Body of pancreas (tissue), 4 donors: ENCODE measurements at regions not wholly inside any gene's neighbourhood (a gene's known extent, or its start where the extent isn't known, plus 50 kb on each side); places are given as distances from the start of the nearest gene placed in this dataset.

Experiments
- ATAC-seq: fragments of 150-250 bp; one replicate; pipeline ENCODE4 v1.9.1; 2016
- DNase-seq, 4 donors: peaks; one replicate each; pipeline ENCODE4 v3.0.0-alpha.2; 2019
- H3K27ac ChIP-seq, 4 donors: fragments of 200-600 bp; sonication (generic); 1 replicate in 3 of 4; 2 replicates in 1 of 4; pipeline versions ENCODE4 v1.5.1 to v1.6.1; 2016 to 2019; ENCODE audit warnings: mild to moderate bottlenecking in 1 of 4, mixed read lengths in 1 of 4, moderate library complexity in 1 of 4
- H3K27me3 ChIP-seq, 2 donors: fragments of 200-600 bp; sonication (generic); one replicate each; pipeline ENCODE4 v1.6.0; 2016; ENCODE audit warnings: mild to moderate bottlenecking in 1 of 2
- H3K36me3 ChIP-seq, 2 donors: fragments of 200-600 bp; sonication (generic); replicated peaks in 1 of 2; 2 replicates each; pipeline ENCODE4 v1.5.1; 2016; ENCODE audit warnings: low read depth in 2 of 2; ENCODE audit not compliant: insufficient read depth in 1 of 2
- H3K4me1 ChIP-seq: fragments of 200-600 bp; sonication (generic); one replicate; pipeline ENCODE4 v1.6.0; 2016
- H3K4me3 ChIP-seq, 2 donors: fragments of 200-600 bp; sonication (generic); 1 replicate in 1 of 2; 2 replicates in 1 of 2; pipeline ENCODE4 v1.5.1; 2016 to 2019
- H3K9me3 ChIP-seq, 3 donors: fragments of 200-600 bp; sonication (generic); 1 replicate in 2 of 3; 2 replicates in 1 of 3; pipeline ENCODE4 v1.5.1; 2016
- POLR2A ChIP-seq, 3 donors: fragments of 450-650 bp; IDR thresholded peaks; one replicate each; pipeline ENCODE4 v1.6.1; 2016; ENCODE audit warnings: antibody characterized with exemption in 3 of 3, mild to moderate bottlenecking in 2 of 3
- WGBS, 2 donors: methylation state at CpG; one replicate each; pipeline ENCODE4 v1.1.5; 2017; 5-methylcytosine and 5-hydroxymethylcytosine counted together
- intact Hi-C: fragments of 100-400 bp; cut with DNase I; formaldehyde crosslinking; loops from one replicate; pipeline ENCODE4 v1.15.1; 2023
- TF ChIP-seq, protein P1 (sequence below), 7 experiments: fragments of 450-650 bp in 4 of 7; fragments of 200-600 bp in 3 of 7; sonication (generic) in 3 of 7; IDR thresholded peaks; one replicate each; pipeline ENCODE4 v1.5.1; 2016 to 2019; ENCODE audit warnings: antibody characterized with exemption in 7 of 7

DNA sequence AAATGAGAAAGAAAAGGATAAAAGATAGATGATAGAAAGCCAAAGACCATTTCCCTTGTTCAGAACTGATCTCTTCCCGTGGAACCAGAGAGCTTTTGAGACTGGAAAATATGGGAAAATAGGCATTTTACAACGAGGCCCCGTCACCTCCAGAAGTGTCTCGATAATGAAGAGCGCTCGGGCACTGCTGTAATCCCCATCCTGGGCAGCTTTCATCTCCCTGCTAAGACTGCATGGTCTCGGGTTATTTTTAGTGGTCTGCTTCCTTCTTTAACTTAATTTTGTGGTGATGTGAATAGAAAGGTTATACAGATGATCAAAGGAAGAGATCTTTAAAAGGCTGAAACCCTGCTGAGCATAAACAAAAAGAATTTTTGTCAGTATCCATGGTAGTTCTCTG, 176.6 kb downstream of the METTL4 start:
- Histone ChIP-seq H3K4me1 (no peaks in the 10 kb centered on the region), H3K36me3 (no peaks in the 10 kb centered on the region), H3K27me3 (no peaks in the 10 kb centered on the region), H3K4me3 (no peak overlapping the region), H3K27ac (no peak overlapping the region), H3K9me3 (no peaks in the 10 kb centered on the region)
- WGBS, 2 donors: 83 to 84% methylated on average over 7 of the region's 7 CpGs
- ATAC-seq (no peak), DNase-seq (no peak)
- TF ChIP-seq POLR2A (IDR thresholded peaks at IDR 0.05): no peak
- TF ChIP-seq, protein P1, sequence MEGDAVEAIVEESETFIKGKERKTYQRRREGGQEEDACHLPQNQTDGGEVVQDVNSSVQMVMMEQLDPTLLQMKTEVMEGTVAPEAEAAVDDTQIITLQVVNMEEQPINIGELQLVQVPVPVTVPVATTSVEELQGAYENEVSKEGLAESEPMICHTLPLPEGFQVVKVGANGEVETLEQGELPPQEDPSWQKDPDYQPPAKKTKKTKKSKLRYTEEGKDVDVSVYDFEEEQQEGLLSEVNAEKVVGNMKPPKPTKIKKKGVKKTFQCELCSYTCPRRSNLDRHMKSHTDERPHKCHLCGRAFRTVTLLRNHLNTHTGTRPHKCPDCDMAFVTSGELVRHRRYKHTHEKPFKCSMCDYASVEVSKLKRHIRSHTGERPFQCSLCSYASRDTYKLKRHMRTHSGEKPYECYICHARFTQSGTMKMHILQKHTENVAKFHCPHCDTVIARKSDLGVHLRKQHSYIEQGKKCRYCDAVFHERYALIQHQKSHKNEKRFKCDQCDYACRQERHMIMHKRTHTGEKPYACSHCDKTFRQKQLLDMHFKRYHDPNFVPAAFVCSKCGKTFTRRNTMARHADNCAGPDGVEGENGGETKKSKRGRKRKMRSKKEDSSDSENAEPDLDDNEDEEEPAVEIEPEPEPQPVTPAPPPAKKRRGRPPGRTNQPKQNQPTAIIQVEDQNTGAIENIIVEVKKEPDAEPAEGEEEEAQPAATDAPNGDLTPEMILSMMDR (IDR thresholded peaks at IDR 0.05): no peak
- intact Hi-C loops: no loop called here

DNA sequence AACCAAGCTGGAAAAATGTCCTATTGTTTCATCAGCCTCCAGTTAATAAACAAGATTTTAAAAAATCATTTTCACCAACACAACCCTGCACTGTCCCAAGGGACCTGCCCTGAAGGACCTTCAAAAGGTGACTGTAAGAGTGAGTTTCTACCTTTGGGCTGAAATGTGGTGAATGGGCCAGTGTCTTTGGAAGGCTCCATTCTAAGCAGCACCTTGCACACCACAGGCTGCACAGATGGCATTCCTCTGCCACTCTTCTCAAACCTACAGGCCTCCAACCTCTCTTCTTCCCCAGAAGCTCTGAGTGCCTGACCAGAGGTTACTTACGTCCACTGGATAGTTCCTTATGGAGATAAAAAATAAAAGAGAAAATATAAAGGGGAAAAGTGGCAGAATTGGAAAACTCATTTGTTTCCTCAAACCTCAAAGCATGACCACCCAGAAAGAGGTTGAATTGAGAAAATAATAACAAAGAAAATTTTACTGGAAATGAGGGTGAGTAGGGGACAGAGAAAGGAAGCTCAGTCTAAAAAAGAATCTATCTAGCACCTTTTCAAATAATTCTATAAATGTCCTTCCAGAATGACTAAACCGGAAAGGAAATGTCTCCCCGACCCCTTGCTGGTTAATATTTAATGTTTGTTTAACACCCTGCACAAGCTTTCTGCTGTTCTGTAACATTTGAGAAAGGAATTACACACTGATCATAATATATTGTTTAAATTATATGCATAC, 175.7 kb downstream of the METTL4 start:
- ATAC-seq (no peak), DNase-seq (no peak)
- TF ChIP-seq, protein P1 (IDR thresholded peaks at IDR 0.05): no peak
- no peak for TF ChIP-seq POLR2A (IDR thresholded peaks at IDR 0.05)
- no peaks in the 10 kb centered on the region for H3K36me3 ChIP-seq
- no peaks in the 10 kb centered on the region for H3K4me1 ChIP-seq
- no peaks in the 10 kb centered on the region for H3K27me3 ChIP-seq
- intact Hi-C loops: no loop called here
- no peak overlapping the region for H3K4me3 ChIP-seq
- no peak overlapping the region for H3K27ac ChIP-seq
- WGBS, 2 donors: 41 to 45% methylated on average over 3 of the region's 3 CpGs
- no peaks in the 10 kb centered on the region for H3K9me3 ChIP-seq

DNA sequence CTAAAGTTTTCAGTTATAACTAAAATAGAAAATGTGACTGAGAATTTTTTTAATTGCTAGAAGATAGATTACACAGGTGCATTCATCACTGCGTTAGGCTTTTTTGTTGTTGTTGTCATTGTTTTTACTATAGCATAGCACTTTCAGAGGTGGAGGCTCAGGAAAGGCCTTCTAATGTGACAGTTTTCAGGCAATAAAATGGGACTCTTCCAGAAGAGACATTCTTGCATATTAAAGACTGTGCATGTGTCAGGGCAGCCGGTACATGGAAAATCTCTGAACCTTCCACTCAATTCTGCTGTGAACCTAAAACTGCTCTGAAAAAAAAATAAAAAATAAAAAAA, 175.2 kb downstream of the METTL4 start:
- intact Hi-C loops: no loop called here
- Histone ChIP-seq H3K4me1 (no peaks in the 10 kb centered on the region), H3K36me3 (no peaks in the 10 kb centered on the region), H3K9me3 (no peaks in the 10 kb centered on the region), H3K27ac (no peak overlapping the region), H3K4me3 (no peak overlapping the region), H3K27me3 (no peaks in the 10 kb centered on the region)
- DNase-seq (no peak), ATAC-seq (no peak)
- TF ChIP-seq, protein P1 (IDR thresholded peaks at IDR 0.05): no peak
- no peak for TF ChIP-seq POLR2A (IDR thresholded peaks at IDR 0.05)
- 60 to 77% methylated on average over 2 of the region's 2 CpGs for WGBS, 2 donors

DNA sequence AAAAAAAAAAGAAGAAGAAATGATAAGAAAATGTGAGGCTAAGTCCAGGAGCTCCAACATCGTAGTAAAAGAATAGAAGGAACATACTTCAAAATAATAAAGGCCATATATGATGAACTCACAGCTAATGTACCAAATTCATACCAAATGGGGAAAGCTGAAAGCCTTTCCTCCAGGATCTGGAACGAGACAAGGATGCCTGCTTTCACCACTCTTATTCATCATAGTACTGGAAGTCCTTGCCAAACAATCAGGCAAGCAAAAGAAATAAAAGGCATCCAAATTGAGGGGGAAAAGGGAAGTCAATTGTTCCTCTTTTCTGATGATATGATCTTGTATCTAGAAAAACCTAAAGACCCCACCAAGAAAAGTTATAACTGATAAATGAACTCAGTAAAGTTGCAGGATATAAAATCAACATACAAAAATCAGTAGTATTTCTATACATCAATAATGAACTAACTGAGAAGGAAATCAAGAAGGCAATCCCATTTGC, 170.6 kb downstream of the METTL4 start:
- Histone ChIP-seq H3K36me3 (no peaks in the 10 kb centered on the region), H3K9me3 (no peaks in the 10 kb centered on the region), H3K4me3 (no peak overlapping the region), H3K4me1 (no peaks in the 10 kb centered on the region), H3K27ac (no peak overlapping the region), H3K27me3 (no peaks in the 10 kb centered on the region)
- intact Hi-C loops: no loop called here
- 40 to 68% methylated on average over 2 of the region's 2 CpGs for WGBS, 2 donors
- no peak for TF ChIP-seq POLR2A (IDR thresholded peaks at IDR 0.05)
- TF ChIP-seq, protein P1 (IDR thresholded peaks at IDR 0.05): no peak
- no peak for ATAC-seq
- DNase-seq: no peak

DNA sequence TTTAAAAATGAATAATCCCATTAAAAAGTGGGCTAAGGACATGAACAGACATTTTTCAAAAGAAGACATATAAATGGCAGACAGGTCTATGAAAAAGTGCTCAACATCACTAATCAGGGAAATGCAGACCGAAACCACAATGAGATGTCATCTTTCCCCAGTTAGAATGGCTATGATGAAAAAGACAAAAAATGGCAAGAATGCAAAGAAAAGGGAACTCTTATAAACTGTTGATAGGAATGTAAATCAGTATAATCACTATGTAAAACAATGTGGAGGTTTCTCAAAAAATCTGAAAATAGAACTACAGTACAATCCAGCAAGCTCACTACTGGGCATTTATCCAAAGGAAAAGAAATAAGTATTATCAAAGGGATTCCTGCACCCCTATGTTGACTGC, 169.2 kb downstream of the METTL4 start:
- 77 to 79% methylated on average over 1 of the region's 1 CpG for WGBS, 2 donors
- ATAC-seq (no peak), DNase-seq (no peak)
- no peak overlapping the region for H3K27ac ChIP-seq
- no peaks in the 10 kb centered on the region for H3K4me1 ChIP-seq
- H3K36me3 ChIP-seq: no peaks in the 10 kb centered on the region
- no peaks in the 10 kb centered on the region for H3K27me3 ChIP-seq
- TF ChIP-seq POLR2A (IDR thresholded peaks at IDR 0.05): no peak
- TF ChIP-seq, protein P1 (IDR thresholded peaks at IDR 0.05): no peak
- intact Hi-C loops: no loop called here
- H3K4me3 ChIP-seq: no peak overlapping the region
- H3K9me3 ChIP-seq: no peaks in the 10 kb centered on the region
